Mucosa of stomach (tissue), 1 donor: ENCODE measurements at regions not wholly inside any gene's neighbourhood (a gene's known extent, or its start where the extent isn't known, plus 50 kb on each side); places are given as distances from the start of the nearest gene placed in this dataset.

Experiments
- H3K27me3 ChIP-seq: one replicate; pipeline ENCODE4 v1.7.0; 2013; ENCODE audit warnings: mild to moderate bottlenecking, low read length; ENCODE audit not compliant: control insufficient read depth, insufficient read depth
- H3K36me3 ChIP-seq: one replicate; pipeline ENCODE4 v1.7.0; 2013; ENCODE audit warnings: low read length; ENCODE audit not compliant: control insufficient read depth, insufficient read depth
- H3K4me1 ChIP-seq: one replicate; pipeline ENCODE4 v1.7.0; 2013; ENCODE audit warnings: mild to moderate bottlenecking, low read length; ENCODE audit not compliant: control insufficient read depth, insufficient read depth
- H3K4me3 ChIP-seq: one replicate; pipeline ENCODE4 v1.7.0; 2013; ENCODE audit warnings: low read length
- H3K9ac ChIP-seq: one replicate; pipeline ENCODE4 v1.7.0; 2013; ENCODE audit warnings: mild to moderate bottlenecking, low read length, moderate library complexity
- H3K9me3 ChIP-seq: one replicate; pipeline ENCODE4 v1.7.0; 2013; ENCODE audit warnings: mild to moderate bottlenecking, low read length, moderate library complexity; ENCODE audit not compliant: control insufficient read depth
- donor health status: Pancreatic carcinoma.

DNA sequence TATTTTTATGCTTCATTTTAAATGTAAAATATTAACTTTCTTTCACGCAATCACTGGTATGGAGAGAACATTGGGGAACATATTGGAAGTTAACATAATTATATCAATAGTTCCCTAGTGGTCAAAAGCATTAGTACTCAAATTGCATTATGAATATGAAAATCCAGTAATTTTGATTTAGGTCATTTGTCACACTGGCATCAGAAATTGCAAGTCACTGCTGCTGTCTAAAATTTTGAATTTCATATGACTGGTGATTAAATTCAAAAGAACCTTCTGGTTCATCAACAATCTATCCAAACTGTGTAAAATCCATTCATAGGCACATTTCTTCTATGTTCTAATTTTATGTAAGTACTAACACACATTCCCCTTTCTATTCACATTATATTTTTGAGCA, 2235.7 kb upstream of the PCDH20 start:
- no peaks in the 10 kb centered on the region for H3K36me3 ChIP-seq
- H3K9me3 ChIP-seq = no peaks in the 10 kb centered on the region
- no peaks in the 10 kb centered on the region for H3K4me1 ChIP-seq
- H3K4me3 ChIP-seq = no peak overlapping the region
- H3K27me3 ChIP-seq = no peaks in the 10 kb centered on the region
- H3K9ac ChIP-seq = no peak overlapping the region

DNA sequence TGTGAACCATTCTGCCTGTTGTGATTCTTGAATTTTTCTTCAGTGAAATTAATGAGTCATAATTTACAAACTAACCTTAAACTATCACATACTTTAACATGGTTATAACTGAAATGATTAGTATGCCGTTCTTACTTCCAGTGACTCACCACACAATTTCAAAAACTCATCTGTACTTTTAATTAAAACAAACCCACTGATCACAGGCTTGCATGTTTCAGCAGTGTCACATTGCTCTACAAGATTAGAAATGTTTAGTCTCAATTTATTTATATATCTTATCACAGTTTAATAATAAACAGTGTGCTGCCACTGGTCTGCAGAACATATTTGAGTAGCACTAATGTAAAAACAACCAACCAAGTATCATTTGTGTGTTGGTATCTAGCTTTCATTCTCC, 2227.9 kb upstream of the PCDH20 start:
- H3K36me3 ChIP-seq = no peaks in the 10 kb centered on the region
- no peaks in the 10 kb centered on the region for H3K4me1 ChIP-seq
- no peaks in the 10 kb centered on the region for H3K9me3 ChIP-seq
- no peaks in the 10 kb centered on the region for H3K27me3 ChIP-seq
- H3K9ac ChIP-seq = no peak overlapping the region
- H3K4me3 ChIP-seq = no peak overlapping the region

GRCh38 chr13:63636316-63636993, 2220.8 kb upstream of the PCDH20 start:
- Histone ChIP-seq H3K36me3 (no peaks in the 10 kb centered on the region), H3K4me3 (no peak overlapping the region), H3K27me3 (no peaks in the 10 kb centered on the region), H3K9me3 (no peaks in the 10 kb centered on the region), H3K9ac (peak overlapping the region; percentile 15), H3K4me1 (no peaks in the 10 kb centered on the region)

- Histone ChIP-seq H3K4me1 (no peaks in the 10 kb centered on the region), H3K36me3 (no peaks in the 10 kb centered on the region), H3K9ac (no peak overlapping the region), H3K4me3 (no peak overlapping the region), H3K27me3 (no peaks in the 10 kb centered on the region), H3K9me3 (no peaks in the 10 kb centered on the region)
These were observed 2216.7 kb upstream of the PCDH20 start for GRCh38 chr13:63632321-63632720.

GRCh38 chr13:63631006-63631405, 2215.4 kb upstream of the PCDH20 start:
- no peak overlapping the region for H3K9ac ChIP-seq
- H3K9me3 ChIP-seq = no peaks in the 10 kb centered on the region
- H3K27me3 ChIP-seq = no peaks in the 10 kb centered on the region
- H3K4me1 ChIP-seq = no peaks in the 10 kb centered on the region
- no peaks in the 10 kb centered on the region for H3K36me3 ChIP-seq
- no peak overlapping the region for H3K4me3 ChIP-seq

DNA sequence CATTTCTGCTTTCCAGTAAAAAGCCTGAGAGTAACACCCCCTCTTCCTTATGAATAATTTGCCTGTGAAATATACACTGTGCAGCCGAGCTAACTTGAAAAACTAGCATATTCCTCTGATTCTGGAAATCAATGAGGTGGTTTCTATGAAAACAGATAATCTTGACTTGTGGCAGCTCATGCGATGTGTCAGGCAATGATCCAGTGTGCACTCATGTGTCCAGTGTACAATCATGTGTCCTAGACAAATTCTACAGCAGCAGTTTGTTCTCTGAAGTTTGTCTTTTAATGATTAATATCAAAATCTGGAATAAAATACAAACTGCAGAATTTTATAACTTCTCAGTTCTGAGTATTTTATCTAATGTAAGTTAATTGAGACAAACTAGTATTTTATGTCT, 2213.9 kb upstream of the PCDH20 start:
- no peaks in the 10 kb centered on the region for H3K36me3 ChIP-seq
- no peaks in the 10 kb centered on the region for H3K9me3 ChIP-seq
- no peak overlapping the region for H3K4me3 ChIP-seq
- H3K4me1 ChIP-seq = no peaks in the 10 kb centered on the region
- no peaks in the 10 kb centered on the region for H3K27me3 ChIP-seq
- H3K9ac ChIP-seq = no peak overlapping the region

GRCh38 chr13:63628310-63628709, 2212.7 kb upstream of the PCDH20 start:
- no peaks in the 10 kb centered on the region for H3K36me3 ChIP-seq
- H3K4me3 ChIP-seq = no peak overlapping the region
- H3K9me3 ChIP-seq = no peaks in the 10 kb centered on the region
- H3K9ac ChIP-seq = no peak overlapping the region
- H3K27me3 ChIP-seq = no peaks in the 10 kb centered on the region
- H3K4me1 ChIP-seq = no peaks in the 10 kb centered on the region

- no peaks in the 10 kb centered on the region for H3K4me1 ChIP-seq
- no peaks in the 10 kb centered on the region for H3K27me3 ChIP-seq
- H3K9me3 ChIP-seq = no peaks in the 10 kb centered on the region
- no peak overlapping the region for H3K4me3 ChIP-seq
- H3K9ac ChIP-seq = no peak overlapping the region
- H3K36me3 ChIP-seq = no peaks in the 10 kb centered on the region
These were observed 2210.2 kb upstream of the PCDH20 start for GRCh38 chr13:63625869-63626268.

DNA sequence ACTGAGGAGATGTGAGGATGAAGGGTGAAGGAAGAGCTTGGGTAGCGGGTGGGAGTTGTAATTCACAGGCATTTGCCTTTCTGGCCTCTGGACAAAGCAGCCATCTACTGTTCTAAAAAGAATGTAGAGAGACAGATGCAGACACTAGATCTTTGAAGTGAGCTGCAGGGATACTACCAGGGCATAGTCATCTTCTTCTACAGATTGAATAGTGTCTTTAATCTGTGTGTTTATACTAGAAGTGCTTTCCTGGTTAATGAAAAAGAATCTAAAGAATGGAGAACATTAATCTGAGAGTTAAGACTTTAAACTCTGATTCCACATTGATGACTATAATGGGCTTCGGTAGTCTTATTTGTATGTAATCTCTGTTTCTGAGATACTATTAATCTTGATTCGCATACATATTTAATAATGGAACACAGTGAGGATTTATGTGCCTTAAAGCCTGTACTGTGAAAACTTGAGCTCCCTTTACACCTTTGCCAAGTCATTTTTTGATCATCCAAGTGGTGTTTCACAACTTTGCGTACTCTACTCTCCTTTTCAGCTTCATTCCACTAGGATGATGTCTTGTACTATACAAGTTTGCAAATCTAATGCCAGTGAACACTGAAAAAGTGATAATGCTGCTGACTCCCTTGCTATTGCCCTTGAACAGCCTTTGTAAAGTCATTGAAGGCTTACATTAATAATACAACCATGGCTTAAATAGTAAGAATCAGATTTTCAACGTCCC, 2199.4 kb upstream of the PCDH20 start:
- Histone ChIP-seq H3K9me3 (no peaks in the 10 kb centered on the region), H3K4me3 (no peak overlapping the region), H3K9ac (no peak overlapping the region), H3K36me3 (no peaks in the 10 kb centered on the region), H3K27me3 (no peaks in the 10 kb centered on the region), H3K4me1 (no peaks in the 10 kb centered on the region)

GRCh38 chr13:63607153-63607552, 2191.5 kb upstream of the PCDH20 start:
- no peaks in the 10 kb centered on the region for H3K4me1 ChIP-seq
- H3K4me3 ChIP-seq = no peak overlapping the region
- no peaks in the 10 kb centered on the region for H3K9me3 ChIP-seq
- no peak overlapping the region for H3K9ac ChIP-seq
- no peaks in the 10 kb centered on the region for H3K36me3 ChIP-seq
- no peaks in the 10 kb centered on the region for H3K27me3 ChIP-seq

- Histone ChIP-seq H3K4me1 (no peaks in the 10 kb centered on the region), H3K4me3 (no peak overlapping the region), H3K36me3 (no peaks in the 10 kb centered on the region), H3K9ac (no peak overlapping the region), H3K9me3 (no peaks in the 10 kb centered on the region), H3K27me3 (no peaks in the 10 kb centered on the region)
These were observed 2190.3 kb upstream of the PCDH20 start for GRCh38 chr13:63605962-63606361.

GRCh38 chr13:63605403-63605802, 2189.8 kb upstream of the PCDH20 start:
- no peaks in the 10 kb centered on the region for H3K9me3 ChIP-seq
- no peaks in the 10 kb centered on the region for H3K27me3 ChIP-seq
- H3K4me1 ChIP-seq = no peaks in the 10 kb centered on the region
- no peaks in the 10 kb centered on the region for H3K36me3 ChIP-seq
- no peak overlapping the region for H3K4me3 ChIP-seq
- no peak overlapping the region for H3K9ac ChIP-seq
